H9 (cell line): ENCODE measurements at regions not wholly inside any gene's neighbourhood (a gene's known extent, or its start where the extent isn't known, plus 50 kb on each side); places are given as distances from the start of the nearest gene placed in this dataset.
"Not testable (repeated sequence)": the region's sequence is repeated elsewhere in the genome, so short reads cannot be mapped to it uniquely, and the experiment has no call there.

Experiments used
- DNase-seq: peaks from one replicate; pipeline ENCODE4 v3.0.0-alpha.2; 2017
- H2AFZ ChIP-seq: one replicate; pipeline ENCODE4 v1.6.1; 2013; ENCODE audit warnings: mild to moderate bottlenecking, low read length, control low read depth, moderate library complexity
- H2AK5ac ChIP-seq: 2 replicates; pipeline ENCODE4 v1.6.1; 2013; ENCODE audit warnings: low read length, control low read depth, mixed read lengths; ENCODE audit not compliant: insufficient read length
- H2BK120ac ChIP-seq: one replicate; pipeline ENCODE4 v1.6.1; 2013; ENCODE audit warnings: low read depth, mild to moderate bottlenecking, low read length, control low read depth, inconsistent platforms; ENCODE audit not compliant: poor library complexity, severe bottlenecking
- H2BK12ac ChIP-seq: 2 replicates; pipeline ENCODE4 v1.6.1; 2013; ENCODE audit warnings: low read length, control low read depth, mixed read lengths, low read depth; ENCODE audit not compliant: insufficient read length
- H2BK15ac ChIP-seq: 2 replicates; pipeline ENCODE4 v1.6.1; 2013; ENCODE audit warnings: low read depth, low read length, control low read depth
- H2BK20ac ChIP-seq: one replicate; pipeline ENCODE4 v1.6.1; 2013; ENCODE audit warnings: low read depth, mild to moderate bottlenecking, low read length, control low read depth, inconsistent platforms; ENCODE audit not compliant: poor library complexity, severe bottlenecking
- H2BK5ac ChIP-seq: 2 replicates; pipeline ENCODE4 v1.6.1; 2013; ENCODE audit warnings: low read length, control low read depth, mixed read lengths; ENCODE audit not compliant: insufficient read length
- H3K14ac ChIP-seq: 2 replicates; pipeline ENCODE4 v1.6.1; 2013; ENCODE audit warnings: low read length, control low read depth; ENCODE audit not compliant: insufficient read depth
- H3K18ac ChIP-seq: 2 replicates; pipeline ENCODE4 v1.6.1; 2013; ENCODE audit warnings: low read depth, mild to moderate bottlenecking, mixed read lengths, low read length, control low read depth; ENCODE audit not compliant: insufficient read length
- H3K23ac ChIP-seq: 2 replicates; pipeline ENCODE4 v1.6.1; 2013; ENCODE audit warnings: low read length, control low read depth, mixed read lengths, low read depth; ENCODE audit not compliant: insufficient read length
- H3K23me2 ChIP-seq: 2 replicates; pipeline ENCODE4 v1.6.1; 2013; ENCODE audit warnings: low read depth, mild to moderate bottlenecking, mixed read lengths, low read length, control low read depth; ENCODE audit not compliant: insufficient read length, poor library complexity, severe bottlenecking
- H3K27ac ChIP-seq: 2 replicates; pipeline ENCODE4 v1.5.1; 2013; ENCODE audit warnings: low read length, control low read depth, mixed read lengths, low read depth; ENCODE audit not compliant: insufficient read length
- H3K27me3 ChIP-seq: 2 replicates; pipeline ENCODE4 v1.6.1; 2013; ENCODE audit warnings: low read length, control low read depth, inconsistent platforms; ENCODE audit not compliant: insufficient read depth
- H3K4ac ChIP-seq: 2 replicates; pipeline ENCODE4 v1.6.1; 2013; ENCODE audit warnings: low read depth, mild to moderate bottlenecking, control low read depth, inconsistent platforms, low read length, moderate library complexity
- H3K4me1 ChIP-seq: 2 replicates; pipeline ENCODE4 v1.6.1; 2013; ENCODE audit warnings: low read length, control low read depth, inconsistent platforms; ENCODE audit not compliant: insufficient read depth
- H3K4me2 ChIP-seq: 2 replicates; pipeline ENCODE4 v1.6.1; 2013; ENCODE audit warnings: low read length, control low read depth, mixed read lengths; ENCODE audit not compliant: insufficient read length, insufficient read depth
- H3K56ac ChIP-seq: 2 replicates; pipeline ENCODE4 v1.6.1; 2013; ENCODE audit warnings: low read depth, mild to moderate bottlenecking, mixed read lengths, low read length, control low read depth; ENCODE audit not compliant: insufficient read length
- H3K79me1 ChIP-seq: 2 replicates; pipeline ENCODE4 v1.6.1; 2013; ENCODE audit warnings: low read depth, mild to moderate bottlenecking, moderate library complexity, low read length, control low read depth, inconsistent platforms; ENCODE audit not compliant: insufficient read depth, poor library complexity, severe bottlenecking
- H3K79me2 ChIP-seq: 2 replicates; pipeline ENCODE4 v1.6.1; 2013; ENCODE audit warnings: low read length, control low read depth, inconsistent platforms; ENCODE audit not compliant: insufficient read depth
- H3K9ac ChIP-seq: 2 replicates; pipeline ENCODE4 v1.6.1; 2013; ENCODE audit warnings: low read length, control low read depth, mixed read lengths; ENCODE audit not compliant: insufficient read length; ENCODE audit errors: extremely low read depth
- H3K9me3 ChIP-seq: one replicate; pipeline ENCODE4 v1.6.1; 2013; ENCODE audit warnings: low read depth, low read length, inconsistent platforms; ENCODE audit not compliant: control insufficient read depth
- H3T11ph ChIP-seq: one replicate; pipeline ENCODE4 v1.6.1; 2013; ENCODE audit warnings: mild to moderate bottlenecking, low read length, control low read depth, inconsistent platforms
- H4K20me1 ChIP-seq: one replicate; pipeline ENCODE4 v1.6.1; 2013; ENCODE audit not compliant: control insufficient read depth, insufficient read length, insufficient read depth
- H4K5ac ChIP-seq: 2 replicates; pipeline ENCODE4 v1.6.1; 2013; ENCODE audit warnings: low read depth, mild to moderate bottlenecking, mixed read lengths, low read length, control low read depth; ENCODE audit not compliant: insufficient read length
- H4K8ac ChIP-seq: replicated peaks from 2 replicates; pipeline ENCODE4 v1.6.1; 2013; ENCODE audit warnings: low read length, control low read depth, mixed read lengths, low read depth; ENCODE audit not compliant: insufficient read length
- H4K91ac ChIP-seq: 2 replicates; pipeline ENCODE4 v1.6.1; 2013; ENCODE audit warnings: low read depth, mild to moderate bottlenecking, moderate library complexity, mixed read lengths, low read length, control low read depth; ENCODE audit not compliant: insufficient read length
- H3K27ac Mint-ChIP-seq, 3 experiments: 2 replicates in 2 of 3; 3 replicates in 1 of 3; pipeline ENCODE4 v1.8.0; 2020 to 2021; ENCODE audit warnings: mixed read lengths in 3 of 3, mild to moderate bottlenecking in 1 of 3, moderate library complexity in 1 of 3
- H3K27me3 Mint-ChIP-seq: 2 replicates; pipeline ENCODE4 v1.8.0; 2021; ENCODE audit warnings: low read depth, mild to moderate bottlenecking, moderate library complexity, mixed read lengths
- H3K36me3 Mint-ChIP-seq, 3 experiments: 2 replicates in 2 of 3; 3 replicates in 1 of 3; pipeline ENCODE4 v1.8.0; 2020 to 2021; ENCODE audit warnings: low read depth in 3 of 3, mixed read lengths in 3 of 3; ENCODE audit not compliant: insufficient read depth in 1 of 3
- H3K4me1 Mint-ChIP-seq, 2 experiments: 2 replicates each; pipeline ENCODE4 v1.8.0; 2020; ENCODE audit warnings: mixed read lengths in 2 of 2
- H3K4me3 Mint-ChIP-seq, 2 experiments: 2 replicates in 1 of 2; 3 replicates in 1 of 2; pipeline ENCODE4 v1.8.0; 2020 to 2021; ENCODE audit warnings: mild to moderate bottlenecking in 2 of 2, mixed read lengths in 2 of 2, moderate library complexity in 1 of 2
- H3K9me3 Mint-ChIP-seq, 2 experiments: 2 replicates in 1 of 2; 3 replicates in 1 of 2; pipeline ENCODE4 v1.8.0; 2020; ENCODE audit warnings: mild to moderate bottlenecking in 2 of 2, mixed read lengths in 2 of 2, moderate library complexity in 1 of 2
- WGBS: extraction: QIAGEN DNeasy Blood & Tissue Kit; methylation state at CpG from one replicate; pipeline ENCODE4 v1.1.7; 2013; ENCODE audit warnings: missing lambda C conversion rate, low lambda C conversion rate, mixed read lengths; ENCODE audit not compliant: insufficient read length; ENCODE audit errors: extremely low coverage; 5-methylcytosine and 5-hydroxymethylcytosine counted together
- TF ChIP-seq, protein P1 (sequence below): fragments of 200-600 bp; sonication (generic); conservative IDR thresholded peaks from 3 replicates; pipeline ENCODE4 v1.8.0; 2021; ENCODE audit warnings: antibody characterized with exemption, mild to moderate bottlenecking

DNA sequence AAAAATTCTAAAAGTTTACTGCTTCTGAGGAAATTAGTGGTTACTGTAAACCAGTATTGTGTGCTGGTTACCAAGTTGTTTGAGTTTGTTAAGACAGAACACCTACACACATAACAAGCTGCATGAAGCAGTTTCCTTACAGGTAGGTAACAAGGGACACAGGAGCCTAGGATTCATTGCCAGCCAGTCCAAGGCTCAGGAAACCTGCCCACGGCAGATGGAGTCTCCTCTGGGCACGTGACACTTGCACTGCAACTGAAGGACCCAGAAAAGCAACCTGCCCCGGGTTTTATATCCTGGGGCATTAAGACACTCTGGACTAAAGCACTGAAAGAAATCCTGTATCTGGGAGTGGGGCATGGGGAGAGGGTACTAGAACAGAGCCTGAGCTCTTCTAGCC lies 639.3 kb downstream of the ADCYAP1 start:
- Histone ChIP-seq H3K4ac (no peak overlapping the region), H2BK20ac (no peak overlapping the region), H3K79me1 (no peaks in the 10 kb centered on the region), H3K9ac (no peak overlapping the region), H3K18ac (no peak overlapping the region), H3K23ac (no peak overlapping the region), H3T11ph (no peak overlapping the region), H3K27me3 (no peaks in the 10 kb centered on the region), H2BK12ac (no peak overlapping the region), H3K14ac (no peak overlapping the region), H3K27ac (no peak overlapping the region), H2BK5ac (no peak overlapping the region), H3K4me2 (no peak overlapping the region), H4K8ac (no peak overlapping the region), H4K91ac (no peak overlapping the region), H4K5ac (no peak overlapping the region), H3K9me3 (no peaks in the 10 kb centered on the region), H2AFZ (no peak overlapping the region), H3K4me1 (no peaks in the 10 kb centered on the region), H2BK120ac (no peak overlapping the region), H3K79me2 (no peaks in the 10 kb centered on the region), H4K20me1 (no peaks in the 10 kb centered on the region), H2AK5ac (no peak overlapping the region), H2BK15ac (no peak overlapping the region), H3K56ac (no peak overlapping the region), H3K23me2 (no peaks in the 10 kb centered on the region)
- H3K36me3 Mint-ChIP-seq, result peaks cover 0 to 4% (median 0%) of the 10 kb centered on the region in 3 experiments; a peak in 1 of 7 replicates
- peaks cover 5 to 6% of the 10 kb centered on the region in 2 experiments; a peak in 4 of 5 replicates for H3K9me3 Mint-ChIP-seq
- TF ChIP-seq, protein P1, sequence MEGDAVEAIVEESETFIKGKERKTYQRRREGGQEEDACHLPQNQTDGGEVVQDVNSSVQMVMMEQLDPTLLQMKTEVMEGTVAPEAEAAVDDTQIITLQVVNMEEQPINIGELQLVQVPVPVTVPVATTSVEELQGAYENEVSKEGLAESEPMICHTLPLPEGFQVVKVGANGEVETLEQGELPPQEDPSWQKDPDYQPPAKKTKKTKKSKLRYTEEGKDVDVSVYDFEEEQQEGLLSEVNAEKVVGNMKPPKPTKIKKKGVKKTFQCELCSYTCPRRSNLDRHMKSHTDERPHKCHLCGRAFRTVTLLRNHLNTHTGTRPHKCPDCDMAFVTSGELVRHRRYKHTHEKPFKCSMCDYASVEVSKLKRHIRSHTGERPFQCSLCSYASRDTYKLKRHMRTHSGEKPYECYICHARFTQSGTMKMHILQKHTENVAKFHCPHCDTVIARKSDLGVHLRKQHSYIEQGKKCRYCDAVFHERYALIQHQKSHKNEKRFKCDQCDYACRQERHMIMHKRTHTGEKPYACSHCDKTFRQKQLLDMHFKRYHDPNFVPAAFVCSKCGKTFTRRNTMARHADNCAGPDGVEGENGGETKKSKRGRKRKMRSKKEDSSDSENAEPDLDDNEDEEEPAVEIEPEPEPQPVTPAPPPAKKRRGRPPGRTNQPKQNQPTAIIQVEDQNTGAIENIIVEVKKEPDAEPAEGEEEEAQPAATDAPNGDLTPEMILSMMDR, result no peak
- H3K4me1 Mint-ChIP-seq, result no peaks in the 10 kb centered on the region
- no peak overlapping the region for H3K4me3 Mint-ChIP-seq
- no CpG with 5 or more reads among the region's 3 CpGs for WGBS
- DNase-seq, result no peak
- H3K27me3 Mint-ChIP-seq, result no peaks in the 10 kb centered on the region
- H3K27ac Mint-ChIP-seq, result peak overlapping the region in 2 of 3 experiments; percentile 49 to 62; a peak in 2 of 7 replicates

DNA sequence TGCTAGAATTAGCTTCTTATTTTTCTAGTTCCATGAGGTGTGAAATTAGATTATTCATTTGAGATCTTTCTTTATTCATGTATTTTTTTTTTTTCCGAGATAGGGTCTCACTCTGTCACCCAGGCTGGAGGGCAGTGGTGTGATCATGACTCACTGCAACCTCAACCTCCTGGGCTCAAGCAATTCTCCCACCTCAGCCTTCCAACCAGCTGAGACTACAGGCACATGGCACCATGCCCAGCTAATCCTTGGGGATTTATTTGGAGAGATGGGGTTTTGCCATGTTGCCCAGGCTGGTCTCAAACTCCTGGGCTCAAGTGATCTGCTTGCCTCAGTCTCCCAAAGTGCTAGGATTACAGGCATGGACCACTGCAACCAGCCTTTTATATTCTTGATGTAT lies 653.0 kb downstream of the ADCYAP1 start:
- not testable (repeated sequence) for H3T11ph ChIP-seq, H2AFZ ChIP-seq, H3K36me3 Mint-ChIP-seq, H3K9ac ChIP-seq, H4K8ac ChIP-seq, H3K79me2 ChIP-seq, H3K4me1 ChIP-seq, H3K4me1 Mint-ChIP-seq, H2BK5ac ChIP-seq, H4K5ac ChIP-seq, H2BK12ac ChIP-seq, DNase-seq, H3K4me2 ChIP-seq, H3K23me2 ChIP-seq, H3K14ac ChIP-seq, H3K27me3 ChIP-seq, H2BK15ac ChIP-seq, H3K79me1 ChIP-seq, H3K27ac ChIP-seq, H3K27me3 Mint-ChIP-seq, H3K4ac ChIP-seq, H3K27ac Mint-ChIP-seq, H3K23ac ChIP-seq, H3K4me3 Mint-ChIP-seq, H4K91ac ChIP-seq, H4K20me1 ChIP-seq, H2BK20ac ChIP-seq, H2BK120ac ChIP-seq, H2AK5ac ChIP-seq, H3K56ac ChIP-seq, H3K9me3 ChIP-seq, H3K9me3 Mint-ChIP-seq, H3K18ac ChIP-seq
- no CpG with 5 or more reads among the region's 1 CpG for WGBS
